Amygdala (tissue), 56 donors: ENCODE measurements at regions not wholly inside any gene's neighbourhood (a gene's known extent, or its start where the extent isn't known, plus 50 kb on each side); places are given as distances from the start of the nearest gene placed in this dataset.

ENCODE experiments used
- DNase-seq, 56 donors: peaks; one replicate each; lab custom pipeline; 2025; lab: John Stamatoyannopoulos, UW

- DNase-seq, result no peak
These were observed 390.4 kb downstream of the TSN start for GRCh38 chr2:122145856-122146255.

- DNase-seq, result no peak
These were observed 392.8 kb downstream of the TSN start for GRCh38 chr2:122148128-122148767.

GRCh38 chr2:122150524-122151280 is 395.3 kb downstream of the TSN start:
- DNase-seq, result no peak

- no peak for DNase-seq
These were observed 397.1 kb downstream of the TSN start for GRCh38 chr2:122152571-122152970.

GRCh38 chr2:122156176-122156890 is 400.9 kb downstream of the TSN start:
- no peak for DNase-seq

DNA sequence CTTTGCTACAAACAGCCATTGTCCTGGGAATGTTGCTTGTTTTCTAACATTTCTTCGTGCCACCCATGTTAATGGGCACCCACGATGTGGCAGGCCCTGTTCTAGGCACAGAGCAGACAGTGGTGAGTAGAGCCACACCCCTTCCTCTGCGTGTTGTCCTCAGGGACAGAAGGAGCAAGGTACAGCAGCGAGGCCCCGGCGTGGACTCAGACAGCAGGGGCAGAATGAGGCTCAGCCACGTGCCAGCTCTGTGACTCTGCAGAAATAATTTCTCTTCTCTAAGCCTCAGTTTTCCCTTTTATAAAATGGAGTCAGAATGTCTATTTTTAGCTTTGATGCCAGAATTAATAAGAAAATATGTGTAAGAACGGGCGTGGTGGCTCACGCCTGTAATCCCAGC is 401.7 kb downstream of the TSN start:
- no peak for DNase-seq

DNA sequence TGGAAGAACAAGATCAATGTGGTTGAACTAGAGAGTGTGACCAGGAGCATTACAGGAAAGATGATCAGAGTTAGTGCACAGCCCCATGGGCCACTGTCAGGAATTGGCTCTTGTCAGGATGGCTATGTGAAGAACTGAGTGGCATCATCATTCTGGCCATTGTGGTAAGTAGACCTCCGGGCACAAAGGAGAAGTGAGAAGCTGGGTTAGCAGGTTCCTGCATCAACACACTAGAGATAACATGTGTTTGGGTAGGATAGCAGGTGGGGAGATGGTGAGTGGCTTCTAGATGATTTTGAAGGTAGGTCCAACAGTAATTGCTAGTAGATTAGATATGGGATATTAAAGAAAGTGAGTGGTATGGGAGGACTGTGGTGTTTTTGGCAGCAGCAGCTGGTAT is 408.2 kb downstream of the TSN start:
- no peak for DNase-seq

DNA sequence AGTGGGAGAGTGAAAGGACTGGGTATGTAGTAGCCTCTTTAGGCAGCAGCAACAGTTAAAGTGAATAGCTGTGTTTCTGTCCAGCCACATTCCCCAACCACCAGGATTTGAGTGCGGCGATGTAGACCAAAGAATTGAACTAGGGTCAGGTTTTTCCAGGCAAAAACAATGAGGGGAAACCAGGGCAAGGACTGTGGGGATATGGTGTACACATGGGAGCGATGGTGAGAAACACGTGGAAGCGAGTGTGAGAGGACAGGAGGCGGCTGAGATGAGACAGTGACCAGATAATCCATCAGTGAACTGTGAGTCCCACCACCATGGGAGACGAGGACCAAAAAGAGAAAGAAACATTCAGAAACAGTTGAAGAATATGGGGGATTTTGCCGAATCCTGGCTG is 409.5 kb downstream of the TSN start:
- no peak for DNase-seq

DNA sequence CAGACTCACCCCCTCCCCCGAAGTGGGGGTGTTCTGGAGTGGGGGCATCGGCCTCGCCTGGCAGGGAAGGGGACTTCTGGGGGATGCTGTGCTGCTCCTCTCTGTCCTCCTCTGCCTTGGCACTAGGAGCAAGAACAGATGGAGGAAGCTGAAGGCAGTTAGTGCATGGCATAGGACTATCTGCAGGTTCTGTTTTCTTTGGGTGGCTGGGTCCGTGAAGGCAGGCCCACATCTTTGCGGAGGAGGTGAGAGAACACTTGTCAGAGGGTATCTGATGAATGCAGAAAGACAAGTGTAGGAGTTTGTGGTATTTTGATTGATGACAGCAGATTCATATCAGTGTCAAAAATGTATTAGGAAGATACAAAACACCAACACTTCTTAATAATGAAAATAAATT is 411.4 kb downstream of the TSN start:
- peak in 17 of 56 donors; percentile 3 to 71 (median 27) for DNase-seq

GRCh38 chr2:122167515-122167914 is 412.1 kb downstream of the TSN start:
- DNase-seq, result no peak

- no peak for DNase-seq
These were observed 413.3 kb downstream of the TSN start for GRCh38 chr2:122168799-122169198.

DNA sequence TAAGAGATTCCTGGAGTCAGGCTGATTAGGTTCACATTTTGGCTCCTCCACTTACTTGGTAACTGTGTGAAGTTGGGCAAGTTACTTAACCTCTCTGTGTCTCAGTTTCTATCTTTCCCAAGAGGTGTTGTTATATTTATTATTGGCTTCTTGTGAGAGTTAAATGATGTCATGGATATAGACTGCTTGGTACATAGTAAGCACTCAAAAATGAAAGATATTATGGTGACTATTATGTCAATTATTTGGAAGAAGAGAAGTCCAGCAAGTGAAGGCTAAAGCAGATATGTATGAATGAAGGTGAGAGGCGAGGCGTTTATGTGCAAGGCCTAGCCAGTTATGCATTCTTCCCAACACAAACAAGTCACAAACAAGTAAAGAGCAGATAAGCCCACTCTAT is 417.4 kb downstream of the TSN start:
- no peak for DNase-seq

DNA sequence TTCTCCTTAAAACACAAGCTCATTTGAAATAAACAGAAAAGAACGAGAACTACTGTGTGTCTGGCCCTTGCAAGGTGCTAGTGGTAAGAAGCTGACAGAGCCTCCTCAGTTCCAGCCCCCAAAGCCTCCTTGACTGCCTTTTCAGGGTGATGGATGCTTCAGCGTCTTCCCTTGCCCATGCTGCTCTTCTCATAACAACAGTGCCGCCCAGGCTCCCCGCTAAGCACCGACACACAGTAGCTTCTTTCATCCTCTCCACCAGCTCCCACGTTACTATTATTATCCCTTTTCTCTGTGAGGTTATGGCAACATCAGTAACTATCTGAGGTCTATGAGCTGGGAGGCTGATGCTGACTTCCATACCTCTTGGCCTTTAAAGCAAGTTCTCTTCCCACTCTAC is 418.6 kb downstream of the TSN start:
- peak in 2 of 56 donors; percentile 9 to 25 for DNase-seq

DNA sequence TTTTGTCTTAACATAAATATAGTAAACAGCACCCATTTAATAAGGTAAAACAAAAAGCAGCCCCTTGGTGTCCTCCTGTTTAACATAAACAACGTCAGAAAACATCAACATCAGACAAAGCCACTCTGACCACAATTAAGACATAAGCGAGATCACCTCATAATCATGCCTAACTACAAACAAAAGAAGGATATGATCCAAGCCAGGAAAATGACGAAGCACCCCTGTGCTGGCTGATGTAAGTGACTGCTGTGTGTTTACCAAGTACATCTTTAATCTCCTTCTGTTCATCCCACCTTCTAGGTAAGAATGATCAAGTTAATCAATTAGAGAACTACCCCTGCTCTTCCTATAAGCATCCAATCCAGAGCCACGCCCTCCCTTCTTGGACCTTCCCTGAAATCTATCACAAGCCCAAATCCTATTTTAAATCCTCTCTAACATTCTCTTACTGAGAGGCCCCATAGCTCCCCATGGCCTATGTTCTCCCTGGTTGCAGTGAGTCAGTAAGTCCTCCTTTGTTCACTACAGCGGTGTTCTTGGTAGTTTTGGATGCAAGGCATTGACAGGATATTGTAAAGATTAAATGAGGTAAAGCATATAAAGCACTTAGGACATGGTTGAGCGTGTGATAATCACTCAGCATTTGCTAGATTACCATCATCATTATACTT is 424.2 kb downstream of the TSN start:
- no peak for DNase-seq

GRCh38 chr2:122180972-122181371 is 425.5 kb downstream of the TSN start:
- no peak for DNase-seq

DNA sequence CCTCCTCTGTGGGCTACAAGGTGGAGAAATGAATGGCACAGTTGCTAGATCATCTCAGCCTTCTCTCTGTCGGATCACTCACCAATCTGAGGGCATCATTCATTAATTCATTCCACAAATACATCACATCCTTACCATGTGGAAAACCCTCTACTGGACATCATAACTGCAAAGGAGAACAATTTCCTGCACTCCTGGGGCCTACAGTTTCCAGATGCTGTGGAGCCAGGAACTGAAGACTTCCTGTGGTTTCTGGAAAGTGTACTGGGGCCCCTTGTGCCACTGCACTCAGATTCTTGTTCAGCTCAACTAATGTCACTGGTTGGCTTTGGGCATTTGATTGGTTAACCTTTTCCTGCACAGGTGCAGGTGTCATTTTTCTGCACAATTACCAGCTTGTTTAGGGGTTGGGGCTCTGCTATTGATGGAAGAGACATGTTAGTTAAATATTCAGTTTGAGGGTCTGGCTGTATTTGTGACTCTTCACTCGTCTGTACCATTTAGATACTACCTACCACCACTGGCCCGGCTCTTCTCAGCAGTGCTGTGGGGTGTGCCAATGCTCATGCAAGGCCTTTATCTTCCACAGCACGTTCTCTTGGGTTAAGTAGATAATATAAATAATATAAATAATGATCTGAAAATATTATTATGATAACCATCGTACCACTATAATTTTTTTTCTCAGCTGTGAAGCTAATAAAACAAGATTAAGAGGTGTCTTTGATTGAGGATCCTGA is 427.3 kb downstream of the TSN start:
- DNase-seq, result no peak

- DNase-seq, result no peak
These were observed 428.4 kb downstream of the TSN start for GRCh38 chr2:122183890-122184289.

- no peak for DNase-seq
These were observed 431.3 kb downstream of the TSN start for GRCh38 chr2:122186761-122187222.

GRCh38 chr2:122191331-122191730 is 435.9 kb downstream of the TSN start:
- DNase-seq, result peak in 2 of 56 donors; percentile 9 to 13

- no peak for DNase-seq
These were observed 438.2 kb downstream of the TSN start for GRCh38 chr2:122193622-122194021.
